Left ventricle myocardium inferior (tissue), 1 donor: ENCODE measurements at regions not wholly inside any gene's neighbourhood (a gene's known extent, or its start where the extent isn't known, plus 50 kb on each side); places are given as distances from the start of the nearest gene placed in this dataset.

Experiments used
- DNase-seq: peaks from one replicate; pipeline ENCODE4 v3.0.0-alpha.2; 2020
- H3K27ac ChIP-seq: fragments of 200-600 bp; replicated peaks from 2 replicates; pipeline ENCODE4 v1.8.0; 2021
- H3K27me3 ChIP-seq: fragments of 200-600 bp; 2 replicates; pipeline ENCODE4 v1.8.0; 2021; ENCODE audit warnings: low read depth
- H3K36me3 ChIP-seq: fragments of 200-600 bp; 2 replicates; pipeline ENCODE4 v1.8.0; 2021
- H3K4me1 ChIP-seq: fragments of 200-600 bp; 2 replicates; pipeline ENCODE4 v1.8.0; 2021
- H3K4me3 ChIP-seq: fragments of 200-600 bp; 2 replicates; pipeline ENCODE4 v1.8.0; 2021; ENCODE audit warnings: mild to moderate bottlenecking, moderate library complexity
- H3K9me3 ChIP-seq: fragments of 200-600 bp; replicated peaks from 2 replicates; pipeline ENCODE4 v1.8.0; 2021
- intact Hi-C: fragments of 100-400 bp; cut with micrococcal nuclease; formaldehyde crosslinking; loops from one replicate; pipeline ENCODE4 v1.11.0; 2022
- TF ChIP-seq, protein P1 (sequence below): fragments of 200-600 bp; IDR thresholded peaks from 2 replicates; pipeline ENCODE4 v1.8.0; 2021; ENCODE audit warnings: antibody characterized with exemption, mild to moderate bottlenecking, borderline replicate concordance
- donor health status: DM: no; HTN: yes; CAD: no; lungs with severe emphysema.

DNA sequence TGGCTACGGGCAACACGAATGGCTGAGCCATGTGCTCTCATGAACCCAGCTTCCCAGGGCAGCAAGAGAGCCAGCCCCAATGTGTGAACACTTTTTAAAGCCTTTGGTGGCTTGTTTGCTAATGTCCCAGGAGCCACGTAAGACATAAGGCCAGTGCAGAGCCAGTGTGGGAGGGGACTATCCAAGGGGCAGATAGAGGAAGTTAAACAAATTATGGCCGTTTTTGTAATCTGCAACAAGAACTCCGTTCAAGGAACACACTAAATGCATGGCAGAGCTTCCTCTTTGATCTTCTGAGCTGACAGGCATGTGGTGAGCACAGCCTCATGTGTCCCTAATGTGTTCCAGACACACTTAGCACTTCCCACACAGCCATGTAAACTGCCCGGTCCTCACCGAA is 133.3 kb downstream of the TEX36 start:
- Histone ChIP-seq H3K9me3 (peaks cover 19% of the 10 kb centered on the region), H3K27ac (no peak overlapping the region), H3K4me1 (no peaks in the 10 kb centered on the region), H3K27me3 (peaks cover 58% of the 10 kb centered on the region), H3K4me3 (no peak overlapping the region), H3K36me3 (no peaks in the 10 kb centered on the region)
- intact Hi-C loops = no loop called here
- TF ChIP-seq, protein P1, sequence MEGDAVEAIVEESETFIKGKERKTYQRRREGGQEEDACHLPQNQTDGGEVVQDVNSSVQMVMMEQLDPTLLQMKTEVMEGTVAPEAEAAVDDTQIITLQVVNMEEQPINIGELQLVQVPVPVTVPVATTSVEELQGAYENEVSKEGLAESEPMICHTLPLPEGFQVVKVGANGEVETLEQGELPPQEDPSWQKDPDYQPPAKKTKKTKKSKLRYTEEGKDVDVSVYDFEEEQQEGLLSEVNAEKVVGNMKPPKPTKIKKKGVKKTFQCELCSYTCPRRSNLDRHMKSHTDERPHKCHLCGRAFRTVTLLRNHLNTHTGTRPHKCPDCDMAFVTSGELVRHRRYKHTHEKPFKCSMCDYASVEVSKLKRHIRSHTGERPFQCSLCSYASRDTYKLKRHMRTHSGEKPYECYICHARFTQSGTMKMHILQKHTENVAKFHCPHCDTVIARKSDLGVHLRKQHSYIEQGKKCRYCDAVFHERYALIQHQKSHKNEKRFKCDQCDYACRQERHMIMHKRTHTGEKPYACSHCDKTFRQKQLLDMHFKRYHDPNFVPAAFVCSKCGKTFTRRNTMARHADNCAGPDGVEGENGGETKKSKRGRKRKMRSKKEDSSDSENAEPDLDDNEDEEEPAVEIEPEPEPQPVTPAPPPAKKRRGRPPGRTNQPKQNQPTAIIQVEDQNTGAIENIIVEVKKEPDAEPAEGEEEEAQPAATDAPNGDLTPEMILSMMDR = no peak
- DNase-seq = no peak

DNA sequence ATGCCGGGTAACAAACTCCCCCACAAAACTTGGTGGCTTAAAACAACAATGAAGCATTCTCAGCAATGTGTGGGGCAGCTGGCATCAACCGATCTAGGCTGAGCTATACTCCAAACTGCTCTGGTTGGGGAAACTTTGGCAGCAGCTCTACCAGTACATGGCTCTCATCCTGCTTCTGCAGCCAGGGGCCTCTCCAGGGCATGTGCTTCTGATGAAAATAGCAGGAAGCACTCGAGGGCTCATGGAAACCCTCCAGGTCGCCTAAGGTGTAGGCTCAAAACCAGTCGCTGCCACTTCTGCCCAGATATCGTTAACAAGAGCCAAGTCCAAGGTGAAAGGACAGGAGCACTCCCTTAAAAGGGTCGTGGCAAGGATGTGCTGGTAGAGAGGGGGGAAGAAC is 134.1 kb downstream of the TEX36 start:
- DNase-seq = no peak
- Histone ChIP-seq H3K27ac (no peak overlapping the region), H3K4me1 (no peaks in the 10 kb centered on the region), H3K27me3 (peaks cover 58% of the 10 kb centered on the region), H3K36me3 (no peaks in the 10 kb centered on the region), H3K4me3 (no peak overlapping the region), H3K9me3 (peaks cover 19% of the 10 kb centered on the region)
- TF ChIP-seq, protein P1 = no peak
- intact Hi-C loops = no loop called here

DNA sequence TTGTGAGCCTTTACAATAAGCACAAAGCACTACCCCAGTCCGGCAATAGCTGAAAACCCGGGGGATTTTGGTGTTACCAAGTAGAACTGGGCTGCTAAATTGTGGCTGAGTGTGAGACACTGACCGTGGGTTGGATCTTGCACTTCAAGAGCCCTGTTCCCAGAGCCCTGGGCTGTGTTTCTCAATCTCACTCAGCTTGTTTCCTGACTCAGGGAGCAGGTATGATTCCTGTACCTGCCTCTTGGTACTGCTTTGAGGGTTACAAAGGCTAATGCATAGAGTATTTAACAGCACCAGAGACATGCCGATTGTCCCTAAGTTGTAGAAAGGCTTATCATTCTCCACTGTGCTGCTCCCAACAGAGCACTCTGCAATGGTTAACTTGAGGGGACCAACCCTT is 134.6 kb downstream of the TEX36 start:
- no peak overlapping the region for H3K27ac ChIP-seq
- H3K4me1 ChIP-seq = no peaks in the 10 kb centered on the region
- no peak overlapping the region for H3K4me3 ChIP-seq
- no peak for DNase-seq
- intact Hi-C loops = no loop called here
- TF ChIP-seq, protein P1 = no peak
- peaks cover 58% of the 10 kb centered on the region for H3K27me3 ChIP-seq
- H3K9me3 ChIP-seq = peaks cover 15% of the 10 kb centered on the region
- H3K36me3 ChIP-seq = no peaks in the 10 kb centered on the region

DNA sequence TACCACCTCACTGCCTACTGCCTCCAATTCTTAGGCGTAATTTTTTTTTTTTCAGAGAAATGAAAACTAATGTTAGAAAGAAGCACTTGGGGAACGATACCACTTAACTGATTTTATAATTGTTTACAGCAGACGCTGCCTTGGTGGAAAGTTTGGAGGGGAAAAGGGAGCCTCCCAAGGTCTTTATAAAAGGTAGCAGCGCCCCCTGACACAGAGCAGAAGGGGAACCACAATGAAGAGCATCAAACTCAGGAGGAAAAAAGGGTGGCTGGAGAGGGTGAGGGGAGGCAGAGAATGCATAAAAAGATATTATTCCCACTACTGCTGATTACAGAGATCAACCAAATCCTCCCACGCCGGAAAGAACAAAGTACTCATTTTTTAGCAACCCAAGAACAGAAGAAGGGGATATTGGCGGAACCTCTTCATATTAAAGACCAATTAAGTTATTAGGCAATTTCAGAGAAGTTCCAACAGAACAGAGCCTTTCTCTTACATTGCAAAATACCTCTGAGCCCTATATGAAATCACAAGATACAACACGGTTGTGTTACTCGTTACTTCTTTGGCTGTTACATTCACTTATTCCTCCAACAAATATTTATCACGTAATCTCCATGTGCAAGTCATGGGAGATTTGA is 135.8 kb downstream of the TEX36 start:
- Histone ChIP-seq H3K27me3 (peaks cover 52% of the 10 kb centered on the region), H3K27ac (no peak overlapping the region), H3K4me3 (no peak overlapping the region), H3K4me1 (no peaks in the 10 kb centered on the region), H3K9me3 (peaks cover 3% of the 10 kb centered on the region), H3K36me3 (no peaks in the 10 kb centered on the region)
- TF ChIP-seq, protein P1 = no peak
- intact Hi-C loops = no loop called here
- DNase-seq = no peak

DNA sequence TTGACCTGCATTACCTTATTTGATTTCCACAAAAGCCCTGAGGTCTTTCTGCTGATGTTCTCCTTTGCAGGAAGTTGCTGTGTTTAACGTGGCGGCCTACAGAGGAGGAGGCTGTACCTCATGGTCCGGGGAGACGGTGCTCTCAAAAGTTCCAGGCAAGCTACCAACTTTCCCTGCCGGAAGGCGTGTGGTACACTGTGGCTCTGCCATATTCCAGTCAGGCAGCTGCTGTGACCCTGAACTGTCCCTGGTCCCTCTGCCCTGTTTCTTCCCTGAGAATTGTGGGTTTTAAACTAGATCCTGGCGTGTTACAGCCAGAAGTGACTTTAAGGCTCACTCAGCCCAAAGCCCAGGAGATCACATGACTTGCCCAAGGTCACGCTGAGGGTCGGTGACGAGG is 139.2 kb downstream of the TEX36 start:
- Histone ChIP-seq H3K4me3 (no peak overlapping the region), H3K4me1 (no peaks in the 10 kb centered on the region), H3K9me3 (no peaks in the 10 kb centered on the region), H3K27ac (no peak overlapping the region), H3K27me3 (peaks cover 19% of the 10 kb centered on the region), H3K36me3 (no peaks in the 10 kb centered on the region)
- TF ChIP-seq, protein P1 = no peak
- DNase-seq = no peak
- intact Hi-C loops = no loop called here
